Lower leg skin (tissue), 4 donors: ENCODE measurements at regions not wholly inside any gene's neighbourhood (a gene's known extent, or its start where the extent isn't known, plus 50 kb on each side); places are given as distances from the start of the nearest gene placed in this dataset.

Experiments used
- DNase-seq, 2 donors: peaks; one replicate each; pipeline ENCODE4 v3.0.0-alpha.2; 2019; ENCODE audit warnings: low spot score in 2 of 2
- H3K4me3 ChIP-seq: fragments of 200-600 bp; sonication (generic); 2 replicates; pipeline ENCODE4 v1.5.1; 2017; ENCODE audit warnings: mild to moderate bottlenecking, low read depth; ENCODE audit not compliant: poor library complexity, severe bottlenecking
- POLR2A ChIP-seq, 2 donors: fragments of 450-650 bp; IDR thresholded peaks; one replicate each; pipeline ENCODE4 v1.6.1; 2016 to 2017; ENCODE audit warnings: antibody characterized with exemption in 2 of 2, mild to moderate bottlenecking in 1 of 2, moderate library complexity in 1 of 2
- WGBS, 2 donors: methylation state at CpG; one replicate each; pipeline ENCODE4 v1.1.5; 2018; 5-methylcytosine and 5-hydroxymethylcytosine counted together
- intact Hi-C: fragments of 100-400 bp; cut with DNase I; formaldehyde crosslinking; loops from one replicate; pipeline ENCODE4 v1.15.0; 2023; ENCODE audit warnings: low total_unique reads
- TF ChIP-seq, protein P1 (sequence below), 3 donors: fragments of 450-650 bp; IDR thresholded peaks; one replicate each; pipeline ENCODE4 v1.5.1; 2016; ENCODE audit warnings: antibody characterized with exemption in 3 of 3, mild to moderate bottlenecking in 3 of 3, moderate library complexity in 2 of 3

DNA sequence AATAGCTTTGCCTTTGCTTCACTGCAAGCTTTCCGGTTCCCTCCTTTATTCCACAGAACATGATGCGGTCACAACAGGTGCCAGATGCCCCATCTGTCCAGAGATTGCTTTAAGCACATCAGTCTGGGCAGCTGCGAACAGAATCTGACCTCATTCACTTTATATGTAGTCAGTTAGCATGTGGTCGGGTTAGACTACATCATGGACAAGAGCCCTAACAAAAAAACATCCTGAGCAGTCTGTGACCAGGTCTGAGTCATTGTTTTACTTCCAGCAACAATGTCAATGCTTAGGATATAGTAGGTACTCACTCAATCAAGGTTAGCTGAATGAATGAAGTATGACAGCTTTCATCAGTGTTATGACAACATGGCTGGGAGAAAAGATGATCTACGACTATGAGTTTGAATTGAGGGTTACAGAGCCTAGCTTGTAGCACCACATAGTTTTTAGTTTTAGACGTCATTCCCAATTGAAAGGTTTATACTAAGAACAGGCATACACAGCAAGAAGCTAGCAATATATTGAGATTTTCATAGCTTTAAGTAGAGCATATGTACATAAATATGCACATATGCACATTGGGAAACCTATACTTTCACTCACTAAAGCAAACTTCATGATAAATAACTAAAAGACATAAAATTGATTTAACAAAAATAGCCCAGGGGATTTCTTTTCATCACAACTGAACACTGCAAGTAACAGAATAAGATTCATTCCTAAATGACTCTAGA, 64.2 kb upstream of the TMCC3 start:
- WGBS, 2 donors, result 78 to 79% methylated on average over 6 of the region's 6 CpGs
- no peak for TF ChIP-seq POLR2A (IDR thresholded peaks at IDR 0.05)
- TF ChIP-seq, protein P1, sequence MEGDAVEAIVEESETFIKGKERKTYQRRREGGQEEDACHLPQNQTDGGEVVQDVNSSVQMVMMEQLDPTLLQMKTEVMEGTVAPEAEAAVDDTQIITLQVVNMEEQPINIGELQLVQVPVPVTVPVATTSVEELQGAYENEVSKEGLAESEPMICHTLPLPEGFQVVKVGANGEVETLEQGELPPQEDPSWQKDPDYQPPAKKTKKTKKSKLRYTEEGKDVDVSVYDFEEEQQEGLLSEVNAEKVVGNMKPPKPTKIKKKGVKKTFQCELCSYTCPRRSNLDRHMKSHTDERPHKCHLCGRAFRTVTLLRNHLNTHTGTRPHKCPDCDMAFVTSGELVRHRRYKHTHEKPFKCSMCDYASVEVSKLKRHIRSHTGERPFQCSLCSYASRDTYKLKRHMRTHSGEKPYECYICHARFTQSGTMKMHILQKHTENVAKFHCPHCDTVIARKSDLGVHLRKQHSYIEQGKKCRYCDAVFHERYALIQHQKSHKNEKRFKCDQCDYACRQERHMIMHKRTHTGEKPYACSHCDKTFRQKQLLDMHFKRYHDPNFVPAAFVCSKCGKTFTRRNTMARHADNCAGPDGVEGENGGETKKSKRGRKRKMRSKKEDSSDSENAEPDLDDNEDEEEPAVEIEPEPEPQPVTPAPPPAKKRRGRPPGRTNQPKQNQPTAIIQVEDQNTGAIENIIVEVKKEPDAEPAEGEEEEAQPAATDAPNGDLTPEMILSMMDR (IDR thresholded peaks at IDR 0.05), result no peak
- no peak overlapping the region for H3K4me3 ChIP-seq
- intact Hi-C loops, result no loop called here
- no peak for DNase-seq

DNA sequence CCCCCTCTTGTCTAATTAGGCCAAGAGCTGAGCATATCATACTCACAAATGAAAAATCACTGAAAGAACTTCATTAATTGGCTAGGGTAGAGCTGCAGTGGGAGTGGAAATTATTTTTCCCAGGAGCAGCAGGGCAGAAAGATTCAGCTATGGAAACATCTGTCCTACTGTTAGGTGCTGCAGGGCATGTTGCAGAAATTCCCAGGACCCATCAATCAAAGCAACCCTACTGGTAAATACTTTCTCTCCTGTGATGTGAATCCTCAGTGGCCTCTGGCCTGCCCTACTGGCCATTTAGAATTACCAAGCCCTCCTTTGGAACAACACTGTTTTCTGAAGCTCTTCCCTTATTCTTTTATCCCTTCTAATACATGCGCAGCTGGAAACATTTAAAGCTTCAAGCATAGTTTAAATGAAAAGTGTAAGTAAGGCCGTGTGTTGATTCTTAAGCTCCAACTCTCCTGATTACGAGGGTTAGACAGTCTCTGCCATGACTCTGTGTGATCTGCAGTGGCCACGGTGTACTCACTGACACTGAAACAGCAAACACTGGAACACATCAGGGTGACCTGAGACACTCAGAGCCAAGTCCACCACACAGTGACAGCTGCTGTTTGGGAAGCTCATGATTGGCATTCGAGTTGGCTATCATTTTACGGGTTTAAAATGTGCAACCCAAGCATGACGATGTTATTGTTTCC, 62.6 kb upstream of the TMCC3 start:
- WGBS, 2 donors, result 69 to 76% methylated on average over 7 of the region's 7 CpGs
- no peak overlapping the region for H3K4me3 ChIP-seq
- no peak for DNase-seq
- intact Hi-C loops, result no loop called here
- TF ChIP-seq, protein P1 (IDR thresholded peaks at IDR 0.05), result no peak
- no peak for TF ChIP-seq POLR2A (IDR thresholded peaks at IDR 0.05)

DNA sequence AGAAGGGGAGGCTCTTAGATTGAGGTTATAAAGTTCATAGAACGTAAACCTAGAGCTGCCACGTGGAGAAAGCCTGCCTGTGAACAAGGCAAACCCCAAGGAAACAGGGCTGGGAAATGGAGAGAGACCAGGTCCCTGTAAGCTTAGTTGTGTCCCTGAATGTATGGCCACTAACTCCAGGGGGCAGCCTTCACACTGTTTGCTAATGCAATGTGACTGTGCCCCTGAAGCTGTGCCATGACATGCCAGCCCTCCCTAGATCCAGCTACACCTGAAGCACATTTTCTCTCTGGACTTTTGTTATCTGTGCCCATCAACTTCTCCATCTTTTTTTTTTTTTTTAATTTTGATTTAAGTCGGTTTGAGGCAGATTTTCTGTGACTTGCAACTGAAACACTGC, 60.6 kb upstream of the TMCC3 start:
- no peak for DNase-seq
- no peak overlapping the region for H3K4me3 ChIP-seq
- 70 to 71% methylated on average over 3 of the region's 3 CpGs for WGBS, 2 donors
- TF ChIP-seq, protein P1 (IDR thresholded peaks at IDR 0.05), result no peak
- TF ChIP-seq POLR2A (IDR thresholded peaks at IDR 0.05), result no peak
- intact Hi-C loops, result no loop called here

DNA sequence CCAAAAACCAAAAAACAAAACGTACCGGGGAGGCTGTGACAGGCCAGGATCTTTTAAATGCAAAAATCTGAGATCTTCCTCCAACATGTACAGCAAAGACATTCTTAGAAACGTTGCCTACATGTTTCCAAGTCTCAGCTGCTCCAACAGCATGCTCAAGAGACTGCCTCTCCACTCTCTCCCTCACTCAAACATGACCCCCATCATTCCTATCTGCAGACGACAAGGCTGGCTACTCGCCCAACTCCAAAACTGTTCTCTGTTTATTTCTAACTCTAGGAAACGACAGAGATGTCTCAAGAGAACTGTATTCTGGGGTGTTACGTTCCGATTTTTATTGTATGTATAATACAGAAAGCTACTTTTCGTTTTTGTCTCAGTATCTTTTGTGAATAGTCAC, 57.5 kb upstream of the TMCC3 start:
- no peak for TF ChIP-seq POLR2A (IDR thresholded peaks at IDR 0.05)
- TF ChIP-seq, protein P1 (IDR thresholded peaks at IDR 0.05), result no peak
- DNase-seq, result no peak
- H3K4me3 ChIP-seq, result no peak overlapping the region
- intact Hi-C loops, result no loop called here
- 41 to 55% methylated on average over 9 of the region's 9 CpGs for WGBS, 2 donors

DNA sequence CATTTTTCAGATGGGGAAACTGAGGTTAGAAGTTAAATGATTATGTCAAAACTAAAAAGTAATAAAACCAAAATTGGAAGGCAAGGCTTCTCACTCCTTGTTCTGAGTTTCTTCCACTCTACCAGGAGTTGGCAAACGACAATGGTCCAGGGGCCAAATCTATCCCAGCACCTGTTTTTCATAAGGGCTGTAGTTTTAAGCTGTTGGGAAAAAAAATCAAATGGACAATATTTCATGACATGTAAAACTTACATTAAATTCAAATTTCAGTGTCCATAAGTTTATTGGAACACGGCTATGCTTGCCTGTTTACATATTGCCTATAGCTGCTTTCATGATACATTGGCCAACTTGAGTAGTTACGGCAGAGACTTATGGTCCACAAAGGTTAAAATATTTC, 56.7 kb upstream of the TMCC3 start:
- DNase-seq, result no peak
- TF ChIP-seq, protein P1 (IDR thresholded peaks at IDR 0.05), result no peak
- no peak for TF ChIP-seq POLR2A (IDR thresholded peaks at IDR 0.05)
- intact Hi-C loops, result no loop called here
- WGBS, 2 donors, result 82 to 85% methylated on average over 3 of the region's 3 CpGs
- H3K4me3 ChIP-seq, result no peak overlapping the region
